HCT116 (cell line): ENCODE measurements at regions not wholly inside any gene's neighbourhood (a gene's known extent, or its start where the extent isn't known, plus 50 kb on each side); places are given as distances from the start of the nearest gene placed in this dataset.

Source experiments
- ATAC-seq: fragments of 200-7000 bp; cut with Tn5 transposase; 2 replicates; pipeline ENCODE4 v1.9.1; 2020; ENCODE audit warnings: mild to moderate bottlenecking, moderate library complexity
- BruUV-seq: library from RNA; stranded (reverse); fragments of 400-500 nt; replicated peaks from 2 replicates; lab custom pipeline; 2021; lab: Mats Ljungman, UMichigan
- CTCF ChIA-PET: fragments of 300-600 bp; sonication (Branson Sonifier 250); formaldehyde crosslinking; loops from one replicate; lab custom pipeline; 2021; ENCODE audit warnings: antibody characterized with exemption; lab: Charles Lee
- POLR2A ChIA-PET: fragments of 300-600, 350-600 bp; sonication (Branson Sonifier 250); formaldehyde crosslinking; loops from one replicate; lab custom pipeline; 2021; ENCODE audit warnings: antibody characterized with exemption; lab: Charles Lee
- RAD21 ChIA-PET, 2 experiments: fragments of 300-600 bp; sonication (Branson Sonifier 250); formaldehyde crosslinking; loops; one replicate each; lab custom pipeline; 2023; ENCODE audit warnings: low total read pairs in 2 of 2; ENCODE audit not compliant: uncharacterized antibody in 2 of 2, unreplicated experiment in 2 of 2, low non-redundant PET in 1 of 2; lab: Charles Lee
- DNase-seq: peaks from one replicate; pipeline ENCODE4 v3.0.0-alpha.2; 2010; ENCODE audit warnings: low read depth, low spot score
- H2AFZ ChIP-seq: fragments of 200-600 bp; shearing (Covaris generic), sonication (generic); 2 replicates; pipeline ENCODE4 v1.6.1; 2017; ENCODE audit warnings: low read depth, mixed run types, mixed read lengths, antibody characterized with exemption, low read length; ENCODE audit not compliant: poor library complexity, severe bottlenecking
- H3K27ac ChIP-seq: 2 replicates; pipeline ENCODE4 v1.5.1; 2012; ENCODE audit warnings: low read depth, low read length
- H3K27me3 ChIP-seq: fragments of 200-600 bp; sonication (generic); 2 replicates; pipeline ENCODE4 v1.6.1; 2016; ENCODE audit warnings: mixed run types, low read length, mixed read lengths; ENCODE audit not compliant: insufficient read depth
- H3K36me3 ChIP-seq, 2 experiments: fragments of 200-500 bp in 1 of 2; fragments of 200-600 bp in 1 of 2; sonication (Bioruptor generic) in 1 of 2; sonication (generic) in 1 of 2; 2 replicates each; pipeline versions ENCODE4 v1.5.1 to v1.6.1; 2014 to 2016; ENCODE audit warnings: low read length in 2 of 2, inconsistent platforms in 1 of 2, mixed read lengths in 1 of 2, mixed run types in 1 of 2; ENCODE audit not compliant: insufficient read depth in 2 of 2, control insufficient read depth in 1 of 2
- H3K4me1 ChIP-seq, 2 experiments: fragments of 200-600 bp in 1 of 2; sonication (generic) in 1 of 2; 2 replicates each; pipeline versions ENCODE4 v1.5.1 to v1.6.1; 2012 to 2017; ENCODE audit warnings: low read length in 2 of 2, inconsistent platforms in 1 of 2, mild to moderate bottlenecking in 1 of 2, mixed read lengths in 1 of 2, mixed run types in 1 of 2, moderate library complexity in 1 of 2; ENCODE audit not compliant: insufficient read depth in 2 of 2, control insufficient read depth in 1 of 2
- H3K4me2 ChIP-seq: fragments of 200-600 bp; sonication (generic); 2 replicates; pipeline ENCODE4 v1.6.1; 2017; ENCODE audit warnings: mixed run types, low read length, mixed read lengths
- H3K4me3 ChIP-seq, 2 experiments: fragments of 200-600 bp in 1 of 2; sonication (generic) in 1 of 2; replicated peaks in 1 of 2; 2 replicates each; pipeline ENCODE4 v1.5.1; 2011 to 2016; ENCODE audit warnings: low read length in 2 of 2, control low read depth in 1 of 2, low read depth in 1 of 2, mild to moderate bottlenecking in 1 of 2, mixed read lengths in 1 of 2, mixed run types in 1 of 2
- H3K79me2 ChIP-seq: fragments of 200-600 bp; sonication (generic); 2 replicates; pipeline ENCODE4 v1.6.1; 2017; ENCODE audit warnings: mild to moderate bottlenecking, mixed run types, low read length, moderate library complexity, mixed read lengths; ENCODE audit not compliant: insufficient read depth
- H3K9ac ChIP-seq: fragments of 200-600 bp; sonication (generic); 2 replicates; pipeline ENCODE4 v1.6.1; 2016; ENCODE audit warnings: low read length, mixed read lengths
- H3K9me2 ChIP-seq: fragments of 200-600 bp; sonication (generic), shearing (Covaris generic); 2 replicates; pipeline ENCODE4 v1.6.1; 2017; ENCODE audit warnings: mixed run types, mild to moderate bottlenecking, moderate library complexity; ENCODE audit not compliant: insufficient read depth
- H3K9me3 ChIP-seq, 2 experiments: fragments of 200-500 bp in 1 of 2; fragments of 200-600 bp in 1 of 2; sonication (Bioruptor generic) in 1 of 2; sonication (generic) in 1 of 2; 2 replicates each; pipeline ENCODE4 v1.6.1; 2014 to 2017; ENCODE audit warnings: low read length in 2 of 2, mixed read lengths in 2 of 2, inconsistent platforms in 1 of 2, low read depth in 1 of 2, mild to moderate bottlenecking in 1 of 2, mixed run types in 1 of 2, moderate library complexity in 1 of 2; ENCODE audit not compliant: control insufficient read depth in 1 of 2, insufficient read depth in 1 of 2
- H4K20me1 ChIP-seq: fragments of 200-600 bp; sonication (generic), shearing (Covaris generic); 2 replicates; pipeline ENCODE4 v1.6.1; 2017; ENCODE audit warnings: mixed run types, mild to moderate bottlenecking, moderate library complexity; ENCODE audit not compliant: insufficient read depth
- ATF3 ChIP-seq: IDR thresholded peaks from 2 replicates; pipeline ENCODE4 v1.6.1; 2012
- CEBPB ChIP-seq: IDR thresholded peaks from 2 replicates; pipeline ENCODE4 v1.6.1; 2012; ENCODE audit warnings: low read depth
- EGR1 ChIP-seq: IDR thresholded peaks from 2 replicates; pipeline ENCODE4 v1.6.1; 2012; ENCODE audit warnings: low read depth
- POLR2AphosphoS5 ChIP-seq: IDR thresholded peaks from 2 replicates; pipeline ENCODE4 v1.6.1; 2011; ENCODE audit warnings: mild to moderate bottlenecking, low read depth, low read length, moderate library complexity
- RAD21 ChIP-seq: IDR thresholded peaks from 2 replicates; pipeline ENCODE4 v1.6.1; 2012; ENCODE audit warnings: low read depth, mild to moderate bottlenecking
- SIN3A ChIP-seq: IDR thresholded peaks from 2 replicates; pipeline ENCODE4 v1.6.1; 2012; ENCODE audit warnings: low read depth
- SP1 ChIP-seq: IDR thresholded peaks from 2 replicates; pipeline ENCODE4 v1.6.1; 2012; ENCODE audit warnings: low read depth
- SRF ChIP-seq: IDR thresholded peaks from 2 replicates; pipeline ENCODE4 v1.6.1; 2012; ENCODE audit warnings: low read depth
- intact Hi-C: fragments of 100-400 bp; cut with micrococcal nuclease; formaldehyde crosslinking; loops from 2 replicates; pipeline ENCODE4 v1.10.0; 2022
- TF ChIP-seq, protein P1 (sequence below), 3 experiments: fragments of 200-600 bp in 1 of 3; sonication (generic) in 1 of 3; IDR thresholded peaks in 2 of 3; conservative IDR thresholded peaks in 1 of 3; 2 replicates each; pipeline ENCODE4 v1.5.1; 2012 to 2017; ENCODE audit warnings: low read depth in 2 of 3, low read length in 2 of 3, antibody characterized with exemption in 1 of 3, borderline replicate concordance in 1 of 3, control low read depth in 1 of 3, mild to moderate bottlenecking in 1 of 3, mixed read lengths in 1 of 3, mixed run types in 1 of 3, moderate library complexity in 1 of 3; ENCODE audit not compliant: insufficient read depth in 1 of 3

DNA sequence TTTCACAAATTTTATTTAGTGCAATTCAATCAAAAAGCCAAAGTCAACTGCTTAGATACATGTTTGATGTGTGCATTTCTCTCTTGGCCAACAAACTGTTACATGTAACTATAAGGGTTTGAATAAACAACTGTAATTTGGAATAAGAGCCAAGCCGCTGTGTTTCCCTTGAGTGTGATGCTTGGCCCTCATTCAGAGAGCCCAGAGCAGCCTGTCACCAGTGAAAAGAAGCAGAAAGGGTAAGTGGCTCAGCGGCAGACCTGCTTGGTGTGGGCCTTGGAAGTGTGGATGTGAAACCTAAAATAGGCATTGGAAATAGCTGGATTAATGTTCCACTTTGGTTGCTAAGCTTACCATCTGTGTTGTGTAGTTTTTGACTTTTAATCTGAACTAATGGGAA, 924.6 kb downstream of the OLFM4 start:
- no peak overlapping the region for H3K4me3 ChIP-seq
- H4K20me1 ChIP-seq = no peaks in the 10 kb centered on the region
- H3K36me3 ChIP-seq = no peaks in the 10 kb centered on the region
- H3K9me2 ChIP-seq = no peaks in the 10 kb centered on the region
- no TSS peak for BruUV-seq
- H3K4me2 ChIP-seq = no peak overlapping the region
- ChIA-PET RAD21 (no interaction called here), POLR2A (no interaction called here), CTCF (no interaction called here)
- no peak overlapping the region for H2AFZ ChIP-seq
- H3K79me2 ChIP-seq = no peaks in the 10 kb centered on the region
- TF ChIP-seq ATF3 (no peak), SP1 (no peak), SRF (no peak), POLR2AphosphoS5 (no peak), SIN3A (no peak), CEBPB (no peak), RAD21 (no peak), EGR1 (no peak)
- TF ChIP-seq, protein P1, sequence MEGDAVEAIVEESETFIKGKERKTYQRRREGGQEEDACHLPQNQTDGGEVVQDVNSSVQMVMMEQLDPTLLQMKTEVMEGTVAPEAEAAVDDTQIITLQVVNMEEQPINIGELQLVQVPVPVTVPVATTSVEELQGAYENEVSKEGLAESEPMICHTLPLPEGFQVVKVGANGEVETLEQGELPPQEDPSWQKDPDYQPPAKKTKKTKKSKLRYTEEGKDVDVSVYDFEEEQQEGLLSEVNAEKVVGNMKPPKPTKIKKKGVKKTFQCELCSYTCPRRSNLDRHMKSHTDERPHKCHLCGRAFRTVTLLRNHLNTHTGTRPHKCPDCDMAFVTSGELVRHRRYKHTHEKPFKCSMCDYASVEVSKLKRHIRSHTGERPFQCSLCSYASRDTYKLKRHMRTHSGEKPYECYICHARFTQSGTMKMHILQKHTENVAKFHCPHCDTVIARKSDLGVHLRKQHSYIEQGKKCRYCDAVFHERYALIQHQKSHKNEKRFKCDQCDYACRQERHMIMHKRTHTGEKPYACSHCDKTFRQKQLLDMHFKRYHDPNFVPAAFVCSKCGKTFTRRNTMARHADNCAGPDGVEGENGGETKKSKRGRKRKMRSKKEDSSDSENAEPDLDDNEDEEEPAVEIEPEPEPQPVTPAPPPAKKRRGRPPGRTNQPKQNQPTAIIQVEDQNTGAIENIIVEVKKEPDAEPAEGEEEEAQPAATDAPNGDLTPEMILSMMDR (IDR thresholded peaks at IDR 0.05 in 2 of 3, conservative IDR thresholded peaks at IDR 0.05 in 1 of 3; ENCODE audit: borderline replicate concordance in 1 of 3, insufficient read depth in 1 of 3, low read depth in 2 of 3, low read length in 2 of 3) = no peak
- H3K4me1 ChIP-seq = no peaks in the 10 kb centered on the region
- DNase-seq (no peak), ATAC-seq (no peak)
- no peak overlapping the region for H3K27ac ChIP-seq
- intact Hi-C loops = no loop called here
- no peaks in the 10 kb centered on the region for H3K27me3 ChIP-seq
- H3K9me3 ChIP-seq = peaks cover 6 to 14% of the 10 kb centered on the region in 2 experiments; a peak in 2 of 4 replicates
- H3K9ac ChIP-seq = no peak overlapping the region
